Activated CD4-positive, alpha-beta memory T cell treated with anti-CD3 and anti-CD28 coated beads for 36 hours (primary cell): ENCODE measurements at regions not wholly inside any gene's neighbourhood (a gene's known extent, or its start where the extent isn't known, plus 50 kb on each side); places are given as distances from the start of the nearest gene placed in this dataset.

Experiments
- CTCF ChIA-PET: fragments of 350-600 bp; sonication (Branson Sonifier 250); formaldehyde crosslinking; loops from one replicate; lab custom pipeline; 2021; ENCODE audit warnings: antibody characterized with exemption, inconsistent platforms; lab: Charles Lee
- POLR2A ChIA-PET: fragments of 350-600 bp; sonication (Branson Sonifier 250); formaldehyde crosslinking; loops from one replicate; lab custom pipeline; 2021; ENCODE audit warnings: antibody characterized with exemption; lab: Charles Lee
- DNase-seq: peaks from one replicate; pipeline ENCODE4 v3.0.0-alpha.2; 2020
- H3K27ac Mint-ChIP-seq: one replicate; pipeline ENCODE4 v1.8.0; 2021; ENCODE audit warnings: mixed read lengths
- H3K27me3 Mint-ChIP-seq: one replicate; pipeline ENCODE4 v1.8.0; 2021; ENCODE audit warnings: mixed read lengths
- H3K36me3 Mint-ChIP-seq: one replicate; pipeline ENCODE4 v1.8.0; 2021; ENCODE audit warnings: mixed read lengths
- H3K4me1 Mint-ChIP-seq: one replicate; pipeline ENCODE4 v1.8.0; 2021; ENCODE audit warnings: low read depth, mixed read lengths
- H3K4me3 Mint-ChIP-seq: one replicate; pipeline ENCODE4 v1.8.0; 2021; ENCODE audit warnings: mild to moderate bottlenecking, mixed read lengths
- H3K9me3 Mint-ChIP-seq: one replicate; pipeline ENCODE4 v1.8.0; 2021; ENCODE audit warnings: mixed read lengths
- intact Hi-C: fragments of 100-400 bp; cut with micrococcal nuclease; formaldehyde crosslinking; loops from one replicate; pipeline ENCODE4 v1.15.1; 2023

DNA sequence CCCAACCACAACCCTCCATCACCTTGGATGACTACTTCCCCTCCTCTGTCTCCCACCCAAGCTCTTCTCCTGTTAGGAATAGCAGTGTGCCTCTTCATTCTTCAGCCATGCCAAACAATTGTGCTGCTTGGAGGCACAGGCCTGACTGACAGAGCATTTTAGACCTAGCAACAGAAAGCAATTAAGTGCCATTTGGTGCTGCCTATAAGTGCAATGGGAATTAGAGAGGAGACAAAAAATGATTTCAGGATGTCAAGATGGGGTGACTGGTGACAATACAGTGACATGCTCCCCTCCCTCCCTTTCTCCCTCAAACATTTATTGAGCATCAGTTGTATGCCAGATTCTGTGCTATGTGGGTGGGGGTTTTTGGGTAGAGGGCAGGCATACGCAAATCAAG is 322.6 kb upstream of the MOCS1 start:
- CTCF ChIA-PET = no interaction called here
- Mint-ChIP-seq H3K36me3 (no peaks in the 10 kb centered on the region), H3K4me1 (no peaks in the 10 kb centered on the region), H3K9me3 (no peaks in the 10 kb centered on the region), H3K4me3 (no peak overlapping the region), H3K27ac (no peak overlapping the region), H3K27me3 (peaks cover 3% of the 10 kb centered on the region)
- POLR2A ChIA-PET = no interaction called here
- no peak for DNase-seq
- intact Hi-C loops = no loop called here

DNA sequence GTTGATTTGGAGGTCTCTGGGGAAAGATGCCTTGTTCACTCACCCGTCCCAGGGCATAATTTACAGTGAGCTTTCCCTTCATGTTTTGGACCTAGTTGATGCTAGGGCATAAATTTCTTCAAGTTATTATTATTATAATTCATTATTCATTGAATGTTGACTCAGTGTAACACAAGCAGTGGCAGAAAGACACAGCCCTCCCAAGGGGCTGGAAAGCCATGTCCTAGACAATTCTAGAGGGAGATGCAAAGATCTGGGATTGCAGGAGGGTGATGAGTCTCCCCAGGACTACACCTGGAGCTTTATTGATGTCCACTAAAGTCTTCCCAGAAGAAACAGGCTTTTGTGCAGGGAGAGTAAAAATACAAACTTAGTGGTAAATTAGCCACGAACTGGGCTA is 322.0 kb upstream of the MOCS1 start:
- no peak overlapping the region for H3K27ac Mint-ChIP-seq
- no peak overlapping the region for H3K4me3 Mint-ChIP-seq
- DNase-seq = no peak
- H3K9me3 Mint-ChIP-seq = no peaks in the 10 kb centered on the region
- CTCF ChIA-PET = no interaction called here
- H3K4me1 Mint-ChIP-seq = no peaks in the 10 kb centered on the region
- H3K36me3 Mint-ChIP-seq = no peaks in the 10 kb centered on the region
- H3K27me3 Mint-ChIP-seq = peaks cover 3% of the 10 kb centered on the region
- intact Hi-C loops = no loop called here
- POLR2A ChIA-PET = no interaction called here

DNA sequence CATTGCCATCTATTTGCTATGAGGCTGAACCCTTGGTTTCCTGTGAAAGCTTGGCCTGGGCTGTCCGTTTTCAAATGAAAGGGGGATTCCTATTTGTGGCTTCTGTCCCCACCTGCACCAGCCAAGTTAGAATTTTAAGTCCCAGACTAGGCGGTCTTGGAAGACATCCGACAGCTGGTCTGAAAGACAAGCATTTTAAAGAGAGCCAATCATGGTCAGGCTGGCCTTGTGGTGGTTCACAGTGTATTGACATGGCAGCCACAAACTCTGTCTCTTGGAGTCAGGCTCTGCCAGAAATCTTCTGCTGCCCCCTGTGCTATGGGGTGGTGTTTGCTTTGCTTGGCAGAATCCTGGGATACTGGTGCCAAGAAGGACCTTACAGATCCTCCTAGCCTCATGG is 319.2 kb upstream of the MOCS1 start:
- Mint-ChIP-seq H3K4me1 (no peaks in the 10 kb centered on the region), H3K27ac (no peak overlapping the region), H3K9me3 (no peaks in the 10 kb centered on the region), H3K36me3 (no peaks in the 10 kb centered on the region), H3K4me3 (no peak overlapping the region), H3K27me3 (peaks cover 5% of the 10 kb centered on the region)
- ChIA-PET POLR2A (no interaction called here), CTCF (no interaction called here)
- no peak for DNase-seq
- intact Hi-C loops = no loop called here

DNA sequence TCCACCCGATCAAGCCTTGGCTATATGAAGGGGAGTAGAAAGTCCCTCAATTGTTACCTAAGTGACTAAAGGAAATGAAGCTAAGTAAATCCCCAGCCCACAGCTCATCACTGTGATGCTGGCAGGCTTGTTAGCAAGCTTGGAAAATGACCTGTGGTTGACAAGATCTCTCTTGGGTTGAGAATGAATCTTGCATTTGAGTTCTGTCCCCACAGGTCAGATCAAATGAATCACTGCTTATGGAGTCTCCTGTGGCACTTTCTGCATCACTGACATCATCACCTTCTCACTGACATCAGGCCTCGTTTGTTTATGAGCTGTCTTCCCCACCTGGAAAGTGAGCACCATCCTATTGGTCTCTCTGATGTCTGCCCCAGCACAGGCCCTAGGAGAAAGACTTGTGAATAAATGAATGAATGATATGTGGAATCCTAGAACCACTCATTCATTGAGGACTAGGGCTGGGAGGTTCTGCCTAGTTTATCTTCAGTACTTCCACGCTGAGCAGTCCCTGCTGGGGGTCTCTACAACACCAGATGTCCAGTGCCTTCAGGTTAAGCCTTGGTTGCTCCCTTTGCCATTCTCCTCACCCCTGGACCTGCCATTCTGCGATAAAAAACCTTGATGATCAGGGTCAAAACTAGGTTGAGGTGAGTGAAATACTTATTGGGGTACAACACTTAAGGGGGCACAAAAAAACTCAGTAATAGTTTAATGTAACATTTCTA is 318.4 kb upstream of the MOCS1 start:
- CTCF ChIA-PET = no interaction called here
- Mint-ChIP-seq H3K36me3 (no peaks in the 10 kb centered on the region), H3K27me3 (peaks cover 5% of the 10 kb centered on the region), H3K9me3 (no peaks in the 10 kb centered on the region), H3K4me3 (no peak overlapping the region), H3K4me1 (no peaks in the 10 kb centered on the region), H3K27ac (no peak overlapping the region)
- DNase-seq = no peak
- intact Hi-C loops = no loop called here
- POLR2A ChIA-PET = no interaction called here

DNA sequence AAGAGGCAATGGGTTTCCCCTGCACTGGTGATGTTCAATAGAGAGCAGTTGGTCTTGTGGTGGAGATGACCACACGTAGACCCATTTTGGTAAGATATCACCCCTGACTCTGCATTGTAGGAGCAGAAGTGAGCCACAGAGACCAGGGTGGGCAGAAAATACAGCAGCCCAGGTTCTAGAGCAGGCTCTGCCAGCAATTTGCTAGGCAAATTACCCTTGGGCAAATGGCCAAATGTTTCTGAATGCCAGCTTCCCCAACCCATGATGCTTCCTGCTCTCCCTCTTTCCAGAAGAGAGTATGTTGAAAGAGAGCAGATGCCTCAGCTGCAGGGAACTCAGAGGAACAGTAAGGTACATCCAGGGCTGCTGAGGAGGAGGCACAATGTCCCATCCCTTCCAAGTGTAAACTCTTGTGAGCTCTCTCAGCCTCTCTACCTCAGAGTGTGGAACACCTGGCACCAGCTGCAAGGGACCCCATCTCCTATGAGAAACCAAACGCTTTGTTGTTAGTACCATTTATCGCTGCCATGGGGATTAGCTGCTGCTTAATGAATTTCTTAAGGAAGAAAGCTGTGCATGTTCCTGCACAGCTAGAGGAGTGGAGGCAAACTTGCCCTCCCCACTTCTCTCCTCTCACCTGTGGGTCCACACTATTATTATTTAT is 317.5 kb upstream of the MOCS1 start:
- Mint-ChIP-seq H3K4me3 (no peak overlapping the region), H3K36me3 (no peaks in the 10 kb centered on the region), H3K9me3 (no peaks in the 10 kb centered on the region), H3K27ac (no peak overlapping the region), H3K4me1 (no peaks in the 10 kb centered on the region), H3K27me3 (peaks cover 5% of the 10 kb centered on the region)
- no peak for DNase-seq
- intact Hi-C loops = no loop called here
- POLR2A ChIA-PET = no interaction called here
- CTCF ChIA-PET = no interaction called here

DNA sequence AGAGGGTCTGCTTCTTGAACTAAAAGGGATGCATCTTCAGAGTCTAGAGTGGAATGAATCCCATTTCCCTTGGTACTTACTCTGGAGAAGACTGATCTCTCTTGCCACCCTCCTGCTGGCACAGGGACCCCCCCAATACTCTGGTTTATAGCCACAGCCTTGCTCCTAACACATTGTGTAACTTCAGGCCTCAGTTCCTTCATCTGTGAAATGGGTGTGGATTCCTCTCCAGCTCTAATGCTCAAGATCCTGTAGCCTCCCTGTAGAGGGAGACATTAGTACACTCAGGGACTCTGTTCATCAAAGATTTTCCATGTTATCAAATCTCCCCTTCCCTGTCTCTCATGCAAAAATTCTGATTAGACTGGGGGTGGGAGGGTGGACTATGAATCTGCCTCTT is 315.7 kb upstream of the MOCS1 start:
- ChIA-PET CTCF (no interaction called here), POLR2A (no interaction called here)
- intact Hi-C loops = no loop called here
- Mint-ChIP-seq H3K4me1 (no peaks in the 10 kb centered on the region), H3K27me3 (peaks cover 5% of the 10 kb centered on the region), H3K9me3 (no peaks in the 10 kb centered on the region), H3K36me3 (no peaks in the 10 kb centered on the region), H3K27ac (no peak overlapping the region), H3K4me3 (no peak overlapping the region)
- DNase-seq = no peak

DNA sequence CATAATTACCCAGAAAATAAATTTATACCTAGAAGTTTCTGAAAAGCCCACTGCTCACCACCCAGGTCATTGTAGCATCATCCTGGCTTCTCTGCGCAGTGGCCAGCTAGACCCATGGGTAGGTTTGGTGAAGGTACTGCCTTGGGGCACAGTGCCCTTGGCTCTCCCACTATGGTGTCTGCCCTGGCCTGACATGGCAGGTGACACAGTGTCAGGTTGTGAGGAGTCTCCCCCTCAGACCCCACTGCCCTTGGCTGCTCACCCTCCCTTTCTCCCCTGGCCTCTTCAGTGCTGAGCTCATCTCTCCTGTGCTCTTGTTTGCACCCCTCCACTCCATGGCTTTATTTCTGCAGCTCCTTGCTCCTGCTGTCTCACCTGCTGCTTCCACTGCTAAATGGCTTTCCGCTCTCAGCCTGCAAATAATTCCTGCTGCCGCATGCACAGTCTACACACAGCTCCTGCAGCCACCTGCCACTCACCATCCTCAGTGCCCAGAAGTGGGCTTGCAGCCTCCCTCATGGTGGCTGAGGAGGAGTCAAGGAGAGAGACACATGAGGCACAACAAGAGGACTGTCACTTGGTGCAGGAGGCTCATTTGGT is 313.4 kb upstream of the MOCS1 start:
- peaks cover 2% of the 10 kb centered on the region for H3K27me3 Mint-ChIP-seq
- H3K9me3 Mint-ChIP-seq = peaks cover 2% of the 10 kb centered on the region
- ChIA-PET POLR2A (no interaction called here), CTCF (no interaction called here)
- intact Hi-C loops = no loop called here
- no peak for DNase-seq
- no peak overlapping the region for H3K4me3 Mint-ChIP-seq
- no peaks in the 10 kb centered on the region for H3K36me3 Mint-ChIP-seq
- H3K27ac Mint-ChIP-seq = no peak overlapping the region
- no peaks in the 10 kb centered on the region for H3K4me1 Mint-ChIP-seq

DNA sequence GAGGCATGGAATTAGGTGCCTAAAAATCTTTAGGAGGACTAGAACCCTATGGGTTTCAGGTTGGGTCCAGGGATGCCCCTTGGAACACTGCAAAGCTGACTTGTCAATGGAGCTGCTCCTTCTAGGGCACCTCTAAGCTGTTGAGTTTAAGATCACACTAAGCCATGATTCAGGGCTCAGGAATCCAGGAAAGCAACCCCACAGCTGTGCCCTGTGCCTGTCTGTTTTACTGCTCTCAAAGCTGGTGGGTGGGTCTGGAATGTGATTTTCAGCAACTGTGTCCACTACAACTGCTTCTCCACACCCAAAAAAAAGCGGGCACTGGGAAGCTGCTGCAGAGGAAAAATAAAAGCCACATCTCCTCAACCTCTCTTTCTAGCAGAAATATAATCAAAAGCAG is 310.4 kb upstream of the MOCS1 start:
- DNase-seq = no peak
- no peak overlapping the region for H3K27ac Mint-ChIP-seq
- ChIA-PET POLR2A (no interaction called here), CTCF (no interaction called here)
- H3K4me3 Mint-ChIP-seq = no peak overlapping the region
- intact Hi-C loops = no loop called here
- no peaks in the 10 kb centered on the region for H3K36me3 Mint-ChIP-seq
- H3K27me3 Mint-ChIP-seq = no peaks in the 10 kb centered on the region
- peaks cover 11% of the 10 kb centered on the region for H3K9me3 Mint-ChIP-seq
- H3K4me1 Mint-ChIP-seq = no peaks in the 10 kb centered on the region

DNA sequence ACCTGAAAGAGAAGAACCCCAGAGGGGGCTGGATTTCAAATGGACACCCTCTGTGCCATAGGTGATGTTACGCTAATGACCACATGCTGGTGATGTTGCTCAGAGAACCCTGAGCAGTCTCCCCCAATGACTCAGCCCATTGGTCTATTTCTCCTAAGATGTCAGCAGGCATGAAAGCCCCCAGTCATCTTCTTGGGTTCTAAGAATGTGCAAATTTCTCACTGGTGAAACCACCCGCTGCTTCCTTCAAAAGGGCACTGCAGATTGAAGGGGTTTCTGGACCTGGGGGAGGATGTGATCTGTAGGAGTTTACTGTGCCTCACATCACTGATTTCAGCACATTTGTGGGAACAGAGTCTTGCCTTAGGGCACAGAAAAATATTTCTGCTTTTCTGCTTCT is 298.4 kb upstream of the MOCS1 start:
- intact Hi-C loops = no loop called here
- no peak for DNase-seq
- POLR2A ChIA-PET = no interaction called here

DNA sequence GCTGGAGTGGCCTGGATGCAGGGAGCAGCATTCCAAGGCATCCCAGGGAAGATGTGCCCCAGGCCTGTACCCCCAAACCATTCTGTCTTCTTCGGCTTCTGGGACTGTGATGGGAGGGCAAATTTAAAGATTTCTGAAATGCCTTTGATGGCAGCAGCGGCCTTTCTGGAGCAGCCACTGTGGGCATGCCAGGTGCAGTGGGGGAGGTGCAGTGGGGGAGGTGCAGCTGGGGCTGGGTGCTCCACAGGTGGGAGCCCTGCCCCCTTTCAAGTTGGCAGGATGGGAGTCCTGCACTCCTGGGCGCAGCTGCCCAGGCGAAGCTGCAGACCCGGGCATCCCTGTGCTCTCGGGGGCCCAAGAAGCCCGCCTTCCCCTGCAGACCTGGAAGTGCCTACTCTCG is 293.5 kb upstream of the MOCS1 start:
- peaks cover 2% of the 10 kb centered on the region for H3K9me3 Mint-ChIP-seq
- no peaks in the 10 kb centered on the region for H3K4me1 Mint-ChIP-seq
- no peak for DNase-seq

More for the DNA sequence above, 298.4 kb upstream of the MOCS1 start:
- CTCF ChIA-PET = no interaction called here
- Mint-ChIP-seq H3K27me3 (peaks cover 4% of the 10 kb centered on the region), H3K36me3 (no peaks in the 10 kb centered on the region), H3K9me3 (peaks cover 4% of the 10 kb centered on the region), H3K27ac (no peak overlapping the region), H3K4me1 (no peaks in the 10 kb centered on the region), H3K4me3 (no peak overlapping the region)

DNA sequence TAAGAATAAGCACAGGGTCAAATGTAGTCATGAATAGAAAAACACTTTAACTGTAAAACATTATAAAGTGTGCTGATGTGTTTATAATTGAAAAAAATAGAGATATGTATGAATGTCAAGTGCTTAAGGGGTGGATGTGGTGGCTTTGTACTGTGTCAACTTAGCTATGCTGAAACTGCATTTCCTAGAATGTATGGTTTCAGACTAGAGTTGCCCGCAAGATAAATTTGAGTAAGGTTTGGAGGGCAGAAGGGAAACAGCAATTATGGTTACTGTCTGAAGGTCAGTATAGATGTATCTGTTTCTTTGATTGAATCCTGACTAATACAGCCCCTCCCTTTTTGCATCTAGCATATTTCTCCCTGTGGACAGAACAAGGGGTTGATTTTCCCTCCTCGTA is 288.1 kb upstream of the MOCS1 start:
- POLR2A ChIA-PET = no interaction called here
- no peak for DNase-seq
- Mint-ChIP-seq H3K36me3 (no peaks in the 10 kb centered on the region), H3K4me3 (no peak overlapping the region), H3K27ac (no peak overlapping the region), H3K27me3 (no peaks in the 10 kb centered on the region), H3K9me3 (peaks cover 2% of the 10 kb centered on the region), H3K4me1 (no peaks in the 10 kb centered on the region)
- intact Hi-C loops = no loop called here
- CTCF ChIA-PET = no interaction called here

More for the DNA sequence above, 293.5 kb upstream of the MOCS1 start:
- intact Hi-C loops = no loop called here
- Mint-ChIP-seq H3K27me3 (no peaks in the 10 kb centered on the region), H3K27ac (no peak overlapping the region), H3K36me3 (no peaks in the 10 kb centered on the region), H3K4me3 (no peak overlapping the region)
- CTCF ChIA-PET = no interaction called here
- POLR2A ChIA-PET = no interaction called here

DNA sequence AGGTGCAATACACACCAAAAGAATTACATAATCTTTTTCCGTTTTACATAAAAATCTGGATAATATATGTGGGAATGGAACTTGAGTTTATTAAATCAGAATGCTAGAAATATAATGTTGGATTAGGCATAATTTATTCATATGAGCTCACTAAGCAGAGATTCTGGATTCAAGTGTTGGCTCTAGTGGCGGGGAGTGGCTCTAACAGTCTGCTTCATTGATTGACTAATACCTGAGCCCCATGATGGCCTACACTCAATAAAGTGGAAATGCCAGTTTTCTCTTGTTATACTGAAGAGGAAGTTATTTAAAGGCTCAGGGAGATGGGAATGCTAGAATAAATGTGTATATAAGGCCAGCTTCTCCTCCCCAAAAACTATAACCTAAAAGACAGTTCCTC is 285.5 kb upstream of the MOCS1 start:
- no peak overlapping the region for H3K27ac Mint-ChIP-seq
- no peaks in the 10 kb centered on the region for H3K36me3 Mint-ChIP-seq
- no peak for DNase-seq
- no peaks in the 10 kb centered on the region for H3K4me1 Mint-ChIP-seq
- H3K9me3 Mint-ChIP-seq = peaks cover 2% of the 10 kb centered on the region
- intact Hi-C loops = no loop called here
- no peaks in the 10 kb centered on the region for H3K27me3 Mint-ChIP-seq
- no peak overlapping the region for H3K4me3 Mint-ChIP-seq
- CTCF ChIA-PET = no interaction called here
- POLR2A ChIA-PET = no interaction called here

DNA sequence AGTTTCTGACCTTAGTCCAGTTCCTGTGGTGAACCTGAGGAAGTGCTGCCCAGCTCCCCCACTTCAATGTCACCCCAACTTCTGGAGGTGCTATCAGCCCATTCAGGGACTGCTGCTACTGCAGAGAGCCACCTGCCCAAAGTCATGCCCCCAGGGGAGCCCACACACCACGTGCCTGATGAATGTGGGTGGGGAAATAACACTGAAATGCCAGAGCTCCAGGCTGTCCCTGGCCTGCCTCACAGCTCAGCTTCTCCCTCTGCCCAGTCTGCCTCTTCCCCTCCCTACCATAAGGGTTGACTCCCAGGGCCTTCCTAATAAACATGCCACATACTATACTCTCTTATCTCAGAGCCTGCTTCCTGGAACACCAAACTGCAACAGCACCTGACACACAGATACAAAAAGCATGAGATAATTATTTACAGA is 276.4 kb upstream of the MOCS1 start:
- CTCF ChIA-PET = no interaction called here
- Mint-ChIP-seq H3K4me1 (no peaks in the 10 kb centered on the region), H3K9me3 (peaks cover 4% of the 10 kb centered on the region), H3K4me3 (no peak overlapping the region), H3K27me3 (peaks cover 13% of the 10 kb centered on the region), H3K27ac (no peak overlapping the region), H3K36me3 (no peaks in the 10 kb centered on the region)
- intact Hi-C loops = no loop called here
- POLR2A ChIA-PET = no interaction called here
- DNase-seq = no peak
